ENCODE measurements at regions not wholly inside any gene's neighbourhood (a gene's known extent, or its start where the extent isn't known, plus 50 kb on each side); places are given as distances from the start of the nearest gene placed in this dataset.

- no peak for TF ChIP-seq POLR2A (IDR thresholded peaks at IDR 0.05)
- no peak for TF ChIP-seq CTCF (IDR thresholded peaks at IDR 0.05 in 8 of 11, conservative IDR thresholded peaks at IDR 0.05 in 3 of 11)
- no peak for TF ChIP-seq POLR2AphosphoS5 (IDR thresholded peaks at IDR 0.05)
Observed at GRCh38 chr7:41048771-41049170, 654.1 kb downstream of the INHBA start.
